Natural killer cell (primary cell): ENCODE measurements at regions not wholly inside any gene's neighbourhood (a gene's known extent, or its start where the extent isn't known, plus 50 kb on each side); places are given as distances from the start of the nearest gene placed in this dataset.

Experiments
- ATAC-seq, 3 donors: fragments of 150-1000 bp in 2 of 3; fragments of 200-7000 bp in 1 of 3; cut with Tn5 transposase; 1 replicate in 1 of 3; 2 replicates in 2 of 3; pipeline ENCODE4 v1.10.0; 2021; ENCODE audit warnings: mild to moderate bottlenecking in 2 of 3, moderate library complexity in 2 of 3
- DNase-seq, 2 donors: peaks; one replicate each; pipeline versions ENCODE4 v3.0.0 to v3.0.0-alpha.2; 2013 to 2021; ENCODE audit warnings: mixed read lengths in 1 of 2
- H3K27ac ChIP-seq: one replicate; pipeline ENCODE4 v1.5.1; 2013; ENCODE audit warnings: mild to moderate bottlenecking, low read length
- H3K27me3 ChIP-seq: one replicate; pipeline ENCODE4 v1.6.1; 2013; ENCODE audit warnings: low read length; ENCODE audit not compliant: control insufficient read depth, insufficient read depth
- H3K36me3 ChIP-seq: one replicate; pipeline ENCODE4 v1.6.1; 2013; ENCODE audit warnings: low read length; ENCODE audit not compliant: control insufficient read depth, insufficient read depth
- H3K4me1 ChIP-seq: one replicate; pipeline ENCODE4 v1.6.1; 2013; ENCODE audit warnings: low read length; ENCODE audit not compliant: control insufficient read depth, insufficient read depth
- H3K4me3 ChIP-seq: one replicate; pipeline ENCODE4 v1.5.1; 2013; ENCODE audit warnings: low read length
- H3K9me3 ChIP-seq: one replicate; pipeline ENCODE4 v1.6.1; 2013; ENCODE audit warnings: low read length; ENCODE audit not compliant: control insufficient read depth, insufficient read depth
- H3K27ac Mint-ChIP-seq, 2 donors: one replicate each; pipeline ENCODE4 v1.8.0; 2022; ENCODE audit warnings: mild to moderate bottlenecking in 2 of 2, mixed read lengths in 2 of 2, moderate library complexity in 1 of 2
- H3K27me3 Mint-ChIP-seq, 2 donors: one replicate each; pipeline ENCODE4 v1.8.0; 2022; ENCODE audit warnings: low read depth in 2 of 2, mixed read lengths in 2 of 2
- H3K36me3 Mint-ChIP-seq: one replicate; pipeline ENCODE4 v1.8.0; 2022; ENCODE audit warnings: mixed read lengths
- H3K4me1 Mint-ChIP-seq, 2 donors: one replicate each; pipeline ENCODE4 v1.8.0; 2022; ENCODE audit warnings: mixed read lengths in 2 of 2
- H3K4me3 Mint-ChIP-seq: one replicate; pipeline ENCODE4 v1.8.0; 2022; ENCODE audit warnings: mild to moderate bottlenecking, moderate library complexity, mixed read lengths
- H3K9me3 Mint-ChIP-seq, 2 donors: one replicate each; pipeline ENCODE4 v1.8.0; 2022; ENCODE audit warnings: mixed read lengths in 2 of 2
- CTCF ChIP-seq: fragments of 200-600 bp; IDR thresholded peaks from one replicate; pipeline ENCODE4 v1.8.0; 2022; ENCODE audit warnings: antibody characterized with exemption
- WGBS: methylation state at CpG from one replicate; pipeline ENCODE4 v1.1.7; 2013; ENCODE audit warnings: missing lambda C conversion rate; ENCODE audit not compliant: insufficient coverage; 5-methylcytosine and 5-hydroxymethylcytosine counted together
- intact Hi-C: fragments of 100-400 bp; cut with micrococcal nuclease; formaldehyde crosslinking; loops from one replicate; pipeline ENCODE4 v1.14.2; 2022

GRCh38 chr2:30031184-30031583, 109.8 kb upstream of the ALK start:
- WGBS: 83% methylated on average over 4 of the region's 5 CpGs

GRCh38 chr2:30034052-30034775, 112.6 kb upstream of the YPEL5 start:
- Mint-ChIP-seq H3K36me3 (no peaks in the 10 kb centered on the region), H3K4me3 (no peak overlapping the region), H3K9me3 (no peaks in the 10 kb centered on the region), H3K27ac (no peak overlapping the region), H3K27me3 (peaks cover 12 to 27% of the 10 kb centered on the region in 2 donors), H3K4me1 (no peaks in the 10 kb centered on the region)
- DNase-seq: no peak
- 83% methylated on average over 4 of the region's 5 CpGs for WGBS
- no peak for TF ChIP-seq CTCF
- Histone ChIP-seq H3K36me3 (no peaks in the 10 kb centered on the region), H3K27me3 (no peaks in the 10 kb centered on the region), H3K9me3 (no peaks in the 10 kb centered on the region), H3K4me1 (no peaks in the 10 kb centered on the region), H3K4me3 (no peak overlapping the region), H3K27ac (no peak overlapping the region)
- intact Hi-C loops: no loop called here
- ATAC-seq: no peak

More at GRCh38 chr2:30031184-30031583, 109.8 kb upstream of the ALK start:
- peaks cover 16 to 24% of the 10 kb centered on the region in 2 donors for H3K27me3 Mint-ChIP-seq
- intact Hi-C loops: no loop called here
- no peaks in the 10 kb centered on the region for H3K9me3 Mint-ChIP-seq
- DNase-seq (no peak), ATAC-seq (no peak)
- H3K4me3 Mint-ChIP-seq: no peak overlapping the region
- H3K4me3 ChIP-seq: no peak overlapping the region
- no peaks in the 10 kb centered on the region for H3K27me3 ChIP-seq
- H3K27ac Mint-ChIP-seq: no peak overlapping the region
- H3K36me3 Mint-ChIP-seq: no peaks in the 10 kb centered on the region
- no peak overlapping the region for H3K27ac ChIP-seq
- no peaks in the 10 kb centered on the region for H3K4me1 ChIP-seq
- H3K4me1 Mint-ChIP-seq: no peaks in the 10 kb centered on the region
- H3K36me3 ChIP-seq: no peaks in the 10 kb centered on the region
- no peaks in the 10 kb centered on the region for H3K9me3 ChIP-seq
- TF ChIP-seq CTCF: no peak

- no peak for DNase-seq
- no peaks in the 10 kb centered on the region for H3K4me1 Mint-ChIP-seq
- H3K9me3 Mint-ChIP-seq: no peaks in the 10 kb centered on the region
- no peak overlapping the region for H3K27ac Mint-ChIP-seq
- H3K4me3 Mint-ChIP-seq: no peak overlapping the region
- Histone ChIP-seq H3K4me1 (no peaks in the 10 kb centered on the region), H3K4me3 (no peak overlapping the region), H3K27ac (no peak overlapping the region), H3K36me3 (no peaks in the 10 kb centered on the region), H3K27me3 (no peaks in the 10 kb centered on the region), H3K9me3 (no peaks in the 10 kb centered on the region)
- H3K36me3 Mint-ChIP-seq: no peaks in the 10 kb centered on the region
- intact Hi-C loops: no loop called here
- no peak for ATAC-seq
- no peak for TF ChIP-seq CTCF
- 89% methylated on average over 2 of the region's 2 CpGs for WGBS
- H3K27me3 Mint-ChIP-seq: peaks cover 12 to 16% of the 10 kb centered on the region in 2 donors
Observed at GRCh38 chr2:30037016-30037415, 109.8 kb upstream of the YPEL5 start.

GRCh38 chr2:30038419-30038818, 108.4 kb upstream of the YPEL5 start:
- no peak overlapping the region for H3K4me3 Mint-ChIP-seq
- no peak for ATAC-seq

More at GRCh38 chr2:30038419-30038818, 108.4 kb upstream of the YPEL5 start:
- no peaks in the 10 kb centered on the region for H3K36me3 ChIP-seq
- TF ChIP-seq CTCF: no peak
- no peaks in the 10 kb centered on the region for H3K4me1 ChIP-seq
- H3K27me3 ChIP-seq: no peaks in the 10 kb centered on the region
- H3K4me1 Mint-ChIP-seq: no peaks in the 10 kb centered on the region
- 100% methylated on average over 3 of the region's 3 CpGs for WGBS
- H3K9me3 Mint-ChIP-seq: no peaks in the 10 kb centered on the region
- no peak overlapping the region for H3K27ac Mint-ChIP-seq
- no peaks in the 10 kb centered on the region for H3K36me3 Mint-ChIP-seq
- H3K4me3 ChIP-seq: no peak overlapping the region
- peaks cover 12 to 16% of the 10 kb centered on the region in 2 donors for H3K27me3 Mint-ChIP-seq
- no peak for DNase-seq
- H3K27ac ChIP-seq: no peak overlapping the region
- intact Hi-C loops: no loop called here
- H3K9me3 ChIP-seq: no peaks in the 10 kb centered on the region
